ENCODE measurements at regions not wholly inside any gene's neighbourhood (a gene's known extent, or its start where the extent isn't known, plus 50 kb on each side); places are given as distances from the start of the nearest gene placed in this dataset.
"Not testable (repeated sequence)": the region's sequence is repeated elsewhere in the genome, so short reads cannot be mapped to it uniquely, and the experiment has no call there.

- DNase-seq: no peak
Measured at GRCh38 chr12:47478426-47478825, 227.4 kb downstream of the RPAP3 start.

GRCh38 chr12:47473091-47473490 is 232.7 kb downstream of the RPAP3 start:
- DNase-seq: no peak

GRCh38 chr12:47470349-47470748 is 235.5 kb downstream of the RPAP3 start:
- DNase-seq: not testable (repeated sequence)

- DNase-seq: not testable (repeated sequence)
Measured at GRCh38 chr12:47463918-47464317, 241.9 kb downstream of the RPAP3 start.

- no peak for DNase-seq
Measured at GRCh38 chr12:47458279-47458678, 247.6 kb downstream of the RPAP3 start.

GRCh38 chr12:47449797-47450196 is 256.0 kb downstream of the RPAP3 start:
- DNase-seq: no peak

- DNase-seq: no peak
Measured at GRCh38 chr12:47442310-47442709, 263.5 kb downstream of the RPAP3 start.

GRCh38 chr12:47441490-47441889 is 264.3 kb downstream of the RPAP3 start:
- no peak for DNase-seq

GRCh38 chr12:47438175-47438574 is 267.7 kb downstream of the RPAP3 start:
- no peak for DNase-seq

GRCh38 chr12:47437570-47437969 is 268.3 kb downstream of the RPAP3 start:
- no peak for DNase-seq

- peak; percentile 35 for DNase-seq
Measured at GRCh38 chr12:47433876-47434275, 272.0 kb downstream of the RPAP3 start.

GRCh38 chr12:47426678-47427309 is 279.0 kb downstream of the RPAP3 start:
- not testable (repeated sequence) for DNase-seq

- DNase-seq: peak; percentile 59
Measured at GRCh38 chr12:47422611-47423010, 283.2 kb downstream of the RPAP3 start.

- peak; percentile 77 for DNase-seq
Measured at GRCh38 chr12:47419497-47419896, 286.3 kb downstream of the RPAP3 start.

GRCh38 chr12:47417955-47418354 is 287.9 kb downstream of the RPAP3 start:
- no peak for DNase-seq

- no peak for DNase-seq
Measured at GRCh38 chr12:47417121-47417520, 288.7 kb downstream of the RPAP3 start.

- no peak for DNase-seq
Measured at GRCh38 chr12:47415054-47415453, 290.8 kb downstream of the RPAP3 start.

- no peak for DNase-seq
Measured at GRCh38 chr12:47414511-47414910, 291.3 kb downstream of the RPAP3 start.

- DNase-seq: peak; percentile 60
Measured at GRCh38 chr12:47413806-47414205, 292.0 kb downstream of the RPAP3 start.

- DNase-seq: no peak
Measured at GRCh38 chr12:47412601-47413236, 293.1 kb downstream of the RPAP3 start.

- DNase-seq: no peak
Measured at GRCh38 chr12:47411966-47412365, 293.9 kb downstream of the RPAP3 start.

- no peak for DNase-seq
Measured at GRCh38 chr12:47410862-47411261, 295.0 kb downstream of the RPAP3 start.

GRCh38 chr12:47410383-47410782 is 295.4 kb downstream of the RPAP3 start:
- no peak for DNase-seq

- DNase-seq: no peak
Measured at GRCh38 chr12:47409310-47409987, 296.4 kb downstream of the RPAP3 start.

All from fibroblast of skin of right biceps (primary cell).